MM.1S (cell line): ENCODE measurements at regions not wholly inside any gene's neighbourhood (a gene's known extent, or its start where the extent isn't known, plus 50 kb on each side); places are given as distances from the start of the nearest gene placed in this dataset.

ENCODE experiments used
- EZH2 ChIP-seq: fragments of 300-600 bp; sonication (generic); optimal IDR thresholded peaks from 2 replicates; pipeline ENCODE3; 2017; ENCODE audit warnings: low read depth, mild to moderate bottlenecking, antibody characterized with exemption, low read length, mixed read lengths
- TF ChIP-seq, protein P1 (sequence below): fragments of 300-600 bp; sonication (generic); IDR thresholded peaks from 2 replicates; pipeline ENCODE4 v1.5.1; 2016; ENCODE audit warnings: antibody characterized with exemption, low read length, mixed read lengths

DNA sequence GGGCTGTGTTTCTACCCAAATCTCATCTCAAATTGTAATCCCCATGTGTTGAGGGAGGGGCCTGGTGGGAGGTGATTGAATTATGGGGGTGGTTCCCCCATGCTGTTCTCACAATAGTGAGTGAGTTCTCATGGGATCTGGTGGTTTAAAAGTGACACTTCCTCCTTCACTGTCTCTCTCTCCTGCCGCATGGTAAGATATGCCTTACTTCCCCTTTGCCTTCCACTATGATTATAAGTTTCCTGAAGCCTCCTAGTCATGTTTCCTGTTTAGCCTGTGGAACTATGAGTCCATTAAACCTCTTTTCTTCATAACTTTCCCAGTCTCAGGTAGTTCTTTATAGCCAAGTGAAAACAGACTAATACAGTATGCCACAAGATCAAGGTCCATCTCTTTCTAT, 70.0 kb upstream of the MSX1 start:
- TF ChIP-seq, protein P1, sequence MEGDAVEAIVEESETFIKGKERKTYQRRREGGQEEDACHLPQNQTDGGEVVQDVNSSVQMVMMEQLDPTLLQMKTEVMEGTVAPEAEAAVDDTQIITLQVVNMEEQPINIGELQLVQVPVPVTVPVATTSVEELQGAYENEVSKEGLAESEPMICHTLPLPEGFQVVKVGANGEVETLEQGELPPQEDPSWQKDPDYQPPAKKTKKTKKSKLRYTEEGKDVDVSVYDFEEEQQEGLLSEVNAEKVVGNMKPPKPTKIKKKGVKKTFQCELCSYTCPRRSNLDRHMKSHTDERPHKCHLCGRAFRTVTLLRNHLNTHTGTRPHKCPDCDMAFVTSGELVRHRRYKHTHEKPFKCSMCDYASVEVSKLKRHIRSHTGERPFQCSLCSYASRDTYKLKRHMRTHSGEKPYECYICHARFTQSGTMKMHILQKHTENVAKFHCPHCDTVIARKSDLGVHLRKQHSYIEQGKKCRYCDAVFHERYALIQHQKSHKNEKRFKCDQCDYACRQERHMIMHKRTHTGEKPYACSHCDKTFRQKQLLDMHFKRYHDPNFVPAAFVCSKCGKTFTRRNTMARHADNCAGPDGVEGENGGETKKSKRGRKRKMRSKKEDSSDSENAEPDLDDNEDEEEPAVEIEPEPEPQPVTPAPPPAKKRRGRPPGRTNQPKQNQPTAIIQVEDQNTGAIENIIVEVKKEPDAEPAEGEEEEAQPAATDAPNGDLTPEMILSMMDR: no peak
- TF ChIP-seq EZH2: no peak
